ENCODE measurements at regions not wholly inside any gene's neighbourhood (a gene's known extent, or its start where the extent isn't known, plus 50 kb on each side); places are given as distances from the start of the nearest gene placed in this dataset.

- TF ChIP-seq CTCF (IDR thresholded peaks at IDR 0.05 in 8 of 11, conservative IDR thresholded peaks at IDR 0.05 in 3 of 11) (no peak), POLR2A (IDR thresholded peaks at IDR 0.05) (no peak)
Measured at GRCh38 chr11:35087648-35088047, 51.3 kb upstream of the CD44 start.

Data from spleen (tissue), 7 donors.